HEK293 (cell line): ENCODE measurements at regions not wholly inside any gene's neighbourhood (a gene's known extent, or its start where the extent isn't known, plus 50 kb on each side); places are given as distances from the start of the nearest gene placed in this dataset.

Experiments used
- CTCF ChIA-PET: fragments of 350-600 bp; formaldehyde crosslinking; extraction: SDS; loops from one replicate; lab custom pipeline; 2021; ENCODE audit warnings: antibody characterized with exemption; lab: Yijun Ruan, JAX
- POLR2A ChIA-PET: fragments of 300-600 bp; formaldehyde crosslinking; extraction: SDS; loops from one replicate; lab custom pipeline; 2020; ENCODE audit warnings: antibody characterized with exemption, inconsistent platforms; lab: Yijun Ruan, JAX
- H3K27ac ChIP-seq: fragments of 200-500 bp; sonication (Bioruptor generic); 2 replicates; pipeline ENCODE4 v1.5.1; 2014; ENCODE audit warnings: low read depth, low read length, control low read depth, inconsistent platforms; ENCODE audit errors: extremely low read depth
- H3K36me3 ChIP-seq, 2 experiments: fragments of 200-500 bp in 1 of 2; sonication (Bioruptor generic) in 1 of 2; 1 replicate in 1 of 2; 2 replicates in 1 of 2; pipeline ENCODE4 v1.5.1; 2014 to 2017; ENCODE audit warnings: inconsistent platforms in 2 of 2, low read length in 2 of 2; ENCODE audit not compliant: control insufficient read depth in 2 of 2, insufficient read depth in 1 of 2
- H3K4me1 ChIP-seq: fragments of 200-500 bp; sonication (Bioruptor generic); 2 replicates; pipeline ENCODE4 v1.5.1; 2014; ENCODE audit warnings: mild to moderate bottlenecking, low read length, inconsistent platforms; ENCODE audit not compliant: control insufficient read depth, insufficient read depth
- H3K4me3 ChIP-seq: 2 replicates; pipeline ENCODE4 v1.5.1; 2011; ENCODE audit warnings: low read depth, mild to moderate bottlenecking, control low read depth, low read length, moderate library complexity
- H3K9me3 ChIP-seq: fragments of 200-500 bp; sonication (Bioruptor generic); 2 replicates; pipeline ENCODE4 v1.5.1; 2014; ENCODE audit warnings: low read depth, low read length, inconsistent platforms; ENCODE audit not compliant: control insufficient read depth, insufficient read depth
- BCL11A ChIP-seq: fragments of 450-650 bp; formaldehyde crosslinking; IDR thresholded peaks from 2 replicates; pipeline ENCODE4 v1.5.1; 2016; ENCODE audit warnings: low read depth, missing biosample characterization, missing genetic modification characterization
- KLF10 ChIP-seq: fragments of 450-650 bp; IDR thresholded peaks from 2 replicates; pipeline ENCODE4 v1.5.1; 2018; ENCODE audit warnings: missing biosample characterization, mild to moderate bottlenecking, missing genetic modification characterization
- MEIS1 ChIP-seq: sonication (generic); formaldehyde crosslinking; IDR thresholded peaks from 2 replicates; pipeline ENCODE4 v1.8.1; 2022; ENCODE audit warnings: missing genetic modification reagents, mild to moderate bottlenecking, borderline replicate concordance
- WT1 ChIP-seq: fragments of 450-650 bp; formaldehyde crosslinking; IDR thresholded peaks from 2 replicates; pipeline ENCODE4 v1.5.1; 2016; ENCODE audit warnings: missing biosample characterization, missing genetic modification characterization
- ZNF155 ChIP-seq: fragments of 450-650 bp; formaldehyde crosslinking; IDR thresholded peaks from 2 replicates; pipeline ENCODE4 v1.5.1; 2016; ENCODE audit warnings: missing biosample characterization, missing genetic modification characterization
- ZNF24 ChIP-seq: fragments of 450-650 bp; formaldehyde crosslinking; IDR thresholded peaks from 2 replicates; pipeline ENCODE4 v1.5.1; 2016; ENCODE audit warnings: missing biosample characterization, missing genetic modification characterization
- ZNF335 ChIP-seq: fragments of 450-650 bp; formaldehyde crosslinking; conservative IDR thresholded peaks from 2 replicates; pipeline ENCODE4 v1.5.1; 2016; ENCODE audit warnings: missing biosample characterization, missing genetic modification characterization
- ZNF654 ChIP-seq: fragments of 450-650 bp; formaldehyde crosslinking; IDR thresholded peaks from 2 replicates; pipeline ENCODE4 v1.5.1; 2016; ENCODE audit warnings: low read depth, missing biosample characterization, missing genetic modification characterization
- ZNF747 ChIP-seq: fragments of 450-650 bp; formaldehyde crosslinking; IDR thresholded peaks from 2 replicates; pipeline ENCODE4 v1.5.1; 2016; ENCODE audit warnings: missing biosample characterization, missing genetic modification characterization
- ZNF785 ChIP-seq: fragments of 450-650 bp; formaldehyde crosslinking; IDR thresholded peaks from 2 replicates; pipeline ENCODE4 v1.5.1; 2016; ENCODE audit warnings: missing biosample characterization, missing genetic modification characterization
- TF ChIP-seq, protein P1 (sequence below): fragments of 450-650 bp; formaldehyde crosslinking; IDR thresholded peaks from 2 replicates; pipeline ENCODE4 v1.5.1; 2016; ENCODE audit warnings: missing biosample characterization, missing genetic modification characterization
- TF ChIP-seq, protein P2 (sequence below): fragments of 450-650 bp; formaldehyde crosslinking; IDR thresholded peaks from 2 replicates; pipeline ENCODE4 v1.5.1; 2016; ENCODE audit warnings: missing biosample characterization, missing genetic modification characterization
- TF ChIP-seq, protein P3 (sequence below): fragments of 450-650 bp; formaldehyde crosslinking; IDR thresholded peaks from 2 replicates; pipeline ENCODE4 v1.5.1; 2016; ENCODE audit warnings: missing biosample characterization, missing genetic modification characterization
- TF ChIP-seq, protein P4 (sequence below): fragments of 450-650 bp; formaldehyde crosslinking; IDR thresholded peaks from 2 replicates; pipeline ENCODE4 v1.5.1; 2017; ENCODE audit warnings: missing biosample characterization, missing genetic modification characterization
- TF ChIP-seq, protein P5 (sequence below): fragments of 450-650 bp; formaldehyde crosslinking; IDR thresholded peaks from 2 replicates; pipeline ENCODE4 v1.5.1; 2016; ENCODE audit warnings: missing biosample characterization, missing genetic modification characterization

DNA sequence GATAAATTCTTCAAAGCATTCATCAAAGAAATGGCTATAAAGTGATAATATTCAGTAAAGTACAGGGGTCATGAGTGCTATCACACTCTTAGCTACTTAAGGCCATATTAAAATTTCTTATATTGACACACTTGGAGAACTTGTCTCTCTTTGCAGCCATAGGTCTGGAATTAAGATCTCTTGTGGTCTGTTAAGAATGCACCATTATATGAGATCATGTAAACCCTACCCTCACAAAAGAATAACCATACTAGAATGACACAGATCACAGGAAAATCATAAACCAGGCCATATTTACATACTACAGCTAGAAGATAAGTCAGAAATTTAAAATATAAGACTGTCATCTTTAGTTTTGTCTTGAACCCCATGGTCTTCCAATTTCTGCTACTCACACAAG, 434.3 kb downstream of the PDGFC start:
- no peak overlapping the region for H3K4me3 ChIP-seq
- no peaks in the 10 kb centered on the region for H3K9me3 ChIP-seq
- H3K36me3 ChIP-seq: no peaks in the 10 kb centered on the region
- POLR2A ChIA-PET: no interaction called here
- H3K27ac ChIP-seq: no peak overlapping the region
- H3K4me1 ChIP-seq: no peaks in the 10 kb centered on the region
- CTCF ChIA-PET: interaction anchor here (0.6 to 1.2 kb wide), 2 partner anchors 63 to 520 kb away, joined by 3 read pairs; no protein-coding TSS in a partner anchor
- TF ChIP-seq BCL11A (tag by site-specific recombination) (no peak), ZNF654 (tag by site-specific recombination) (no peak), ZNF335 (tag by site-specific recombination) (no peak), WT1 (tag by site-specific recombination) (no peak), ZNF785 (tag by site-specific recombination) (no peak), ZNF155 (tag by site-specific recombination) (no peak), ZNF747 (tag by site-specific recombination) (no peak), ZNF24 (tag by site-specific recombination) (no peak), MEIS1 (CRISPR knock-in tag) (no peak), KLF10 (tag by site-specific recombination) (no peak)
- TF ChIP-seq, protein P1, sequence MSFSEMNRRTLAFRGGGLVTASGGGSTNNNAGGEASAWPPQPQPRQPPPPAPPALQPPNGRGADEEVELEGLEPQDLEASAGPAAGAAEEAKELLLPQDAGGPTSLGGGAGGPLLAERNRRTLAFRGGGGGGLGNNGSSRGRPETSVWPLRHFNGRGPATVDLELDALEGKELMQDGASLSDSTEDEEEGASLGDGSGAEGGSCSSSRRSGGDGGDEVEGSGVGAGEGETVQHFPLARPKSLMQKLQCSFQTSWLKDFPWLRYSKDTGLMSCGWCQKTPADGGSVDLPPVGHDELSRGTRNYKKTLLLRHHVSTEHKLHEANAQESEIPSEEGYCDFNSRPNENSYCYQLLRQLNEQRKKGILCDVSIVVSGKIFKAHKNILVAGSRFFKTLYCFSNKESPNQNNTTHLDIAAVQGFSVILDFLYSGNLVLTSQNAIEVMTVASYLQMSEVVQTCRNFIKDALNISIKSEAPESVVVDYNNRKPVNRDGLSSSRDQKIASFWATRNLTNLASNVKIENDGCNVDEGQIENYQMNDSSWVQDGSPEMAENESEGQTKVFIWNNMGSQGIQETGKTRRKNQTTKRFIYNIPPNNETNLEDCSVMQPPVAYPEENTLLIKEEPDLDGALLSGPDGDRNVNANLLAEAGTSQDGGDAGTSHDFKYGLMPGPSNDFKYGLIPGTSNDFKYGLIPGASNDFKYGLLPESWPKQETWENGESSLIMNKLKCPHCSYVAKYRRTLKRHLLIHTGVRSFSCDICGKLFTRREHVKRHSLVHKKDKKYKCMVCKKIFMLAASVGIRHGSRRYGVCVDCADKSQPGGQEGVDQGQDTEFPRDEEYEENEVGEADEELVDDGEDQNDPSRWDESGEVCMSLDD (tag by site-specific recombination): no peak
- TF ChIP-seq, protein P2, sequence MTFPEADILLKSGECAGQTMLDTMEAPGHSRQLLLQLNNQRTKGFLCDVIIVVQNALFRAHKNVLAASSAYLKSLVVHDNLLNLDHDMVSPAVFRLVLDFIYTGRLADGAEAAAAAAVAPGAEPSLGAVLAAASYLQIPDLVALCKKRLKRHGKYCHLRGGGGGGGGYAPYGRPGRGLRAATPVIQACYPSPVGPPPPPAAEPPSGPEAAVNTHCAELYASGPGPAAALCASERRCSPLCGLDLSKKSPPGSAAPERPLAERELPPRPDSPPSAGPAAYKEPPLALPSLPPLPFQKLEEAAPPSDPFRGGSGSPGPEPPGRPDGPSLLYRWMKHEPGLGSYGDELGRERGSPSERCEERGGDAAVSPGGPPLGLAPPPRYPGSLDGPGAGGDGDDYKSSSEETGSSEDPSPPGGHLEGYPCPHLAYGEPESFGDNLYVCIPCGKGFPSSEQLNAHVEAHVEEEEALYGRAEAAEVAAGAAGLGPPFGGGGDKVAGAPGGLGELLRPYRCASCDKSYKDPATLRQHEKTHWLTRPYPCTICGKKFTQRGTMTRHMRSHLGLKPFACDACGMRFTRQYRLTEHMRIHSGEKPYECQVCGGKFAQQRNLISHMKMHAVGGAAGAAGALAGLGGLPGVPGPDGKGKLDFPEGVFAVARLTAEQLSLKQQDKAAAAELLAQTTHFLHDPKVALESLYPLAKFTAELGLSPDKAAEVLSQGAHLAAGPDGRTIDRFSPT (tag by site-specific recombination): no peak
- TF ChIP-seq, protein P3, sequence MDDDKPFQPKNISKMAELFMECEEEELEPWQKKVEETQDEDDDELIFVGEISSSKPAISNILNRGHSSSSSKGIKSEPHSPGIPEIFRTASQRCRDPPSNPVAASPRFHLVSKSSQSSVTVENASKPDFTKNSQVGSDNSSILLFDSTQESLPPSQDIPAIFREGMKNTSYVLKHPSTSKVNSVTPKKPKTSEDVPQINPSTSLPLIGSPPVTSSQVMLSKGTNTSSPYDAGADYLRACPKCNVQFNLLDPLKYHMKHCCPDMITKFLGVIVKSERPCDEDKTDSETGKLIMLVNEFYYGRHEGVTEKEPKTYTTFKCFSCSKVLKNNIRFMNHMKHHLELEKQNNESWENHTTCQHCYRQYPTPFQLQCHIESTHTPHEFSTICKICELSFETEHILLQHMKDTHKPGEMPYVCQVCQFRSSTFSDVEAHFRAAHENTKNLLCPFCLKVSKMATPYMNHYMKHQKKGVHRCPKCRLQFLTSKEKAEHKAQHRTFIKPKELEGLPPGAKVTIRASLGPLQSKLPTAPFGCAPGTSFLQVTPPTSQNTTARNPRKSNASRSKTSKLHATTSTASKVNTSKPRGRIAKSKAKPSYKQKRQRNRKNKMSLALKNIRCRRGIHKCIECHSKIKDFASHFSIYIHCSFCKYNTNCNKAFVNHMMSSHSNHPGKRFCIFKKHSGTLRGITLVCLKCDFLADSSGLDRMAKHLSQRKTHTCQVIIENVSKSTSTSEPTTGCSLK (tag by site-specific recombination): no peak
- TF ChIP-seq, protein P4, sequence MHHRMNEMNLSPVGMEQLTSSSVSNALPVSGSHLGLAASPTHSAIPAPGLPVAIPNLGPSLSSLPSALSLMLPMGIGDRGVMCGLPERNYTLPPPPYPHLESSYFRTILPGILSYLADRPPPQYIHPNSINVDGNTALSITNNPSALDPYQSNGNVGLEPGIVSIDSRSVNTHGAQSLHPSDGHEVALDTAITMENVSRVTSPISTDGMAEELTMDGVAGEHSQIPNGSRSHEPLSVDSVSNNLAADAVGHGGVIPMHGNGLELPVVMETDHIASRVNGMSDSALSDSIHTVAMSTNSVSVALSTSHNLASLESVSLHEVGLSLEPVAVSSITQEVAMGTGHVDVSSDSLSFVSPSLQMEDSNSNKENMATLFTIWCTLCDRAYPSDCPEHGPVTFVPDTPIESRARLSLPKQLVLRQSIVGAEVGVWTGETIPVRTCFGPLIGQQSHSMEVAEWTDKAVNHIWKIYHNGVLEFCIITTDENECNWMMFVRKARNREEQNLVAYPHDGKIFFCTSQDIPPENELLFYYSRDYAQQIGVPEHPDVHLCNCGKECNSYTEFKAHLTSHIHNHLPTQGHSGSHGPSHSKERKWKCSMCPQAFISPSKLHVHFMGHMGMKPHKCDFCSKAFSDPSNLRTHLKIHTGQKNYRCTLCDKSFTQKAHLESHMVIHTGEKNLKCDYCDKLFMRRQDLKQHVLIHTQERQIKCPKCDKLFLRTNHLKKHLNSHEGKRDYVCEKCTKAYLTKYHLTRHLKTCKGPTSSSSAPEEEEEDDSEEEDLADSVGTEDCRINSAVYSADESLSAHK (tag by site-specific recombination): no peak
- TF ChIP-seq, protein P5, sequence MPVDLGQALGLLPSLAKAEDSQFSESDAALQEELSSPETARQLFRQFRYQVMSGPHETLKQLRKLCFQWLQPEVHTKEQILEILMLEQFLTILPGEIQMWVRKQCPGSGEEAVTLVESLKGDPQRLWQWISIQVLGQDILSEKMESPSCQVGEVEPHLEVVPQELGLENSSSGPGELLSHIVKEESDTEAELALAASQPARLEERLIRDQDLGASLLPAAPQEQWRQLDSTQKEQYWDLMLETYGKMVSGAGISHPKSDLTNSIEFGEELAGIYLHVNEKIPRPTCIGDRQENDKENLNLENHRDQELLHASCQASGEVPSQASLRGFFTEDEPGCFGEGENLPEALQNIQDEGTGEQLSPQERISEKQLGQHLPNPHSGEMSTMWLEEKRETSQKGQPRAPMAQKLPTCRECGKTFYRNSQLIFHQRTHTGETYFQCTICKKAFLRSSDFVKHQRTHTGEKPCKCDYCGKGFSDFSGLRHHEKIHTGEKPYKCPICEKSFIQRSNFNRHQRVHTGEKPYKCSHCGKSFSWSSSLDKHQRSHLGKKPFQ (tag by site-specific recombination): no peak
